CD14-positive monocyte (primary cell): ENCODE measurements at regions not wholly inside any gene's neighbourhood (a gene's known extent, or its start where the extent isn't known, plus 50 kb on each side); places are given as distances from the start of the nearest gene placed in this dataset.

Experiments used
- DNase-seq, 3 donors: peaks; one replicate each; pipeline ENCODE4 v3.0.0-alpha.2; 2011 to 2022
- H2AFZ ChIP-seq: 2 replicates; pipeline ENCODE4 v1.6.0; 2012; ENCODE audit warnings: mild to moderate bottlenecking, low read depth, low read length, inconsistent platforms; ENCODE audit not compliant: insufficient read depth, poor library complexity, severe bottlenecking
- H3K27ac ChIP-seq, 2 donors: 1 replicate in 1 of 2; 2 replicates in 1 of 2; pipeline ENCODE4 v1.5.1; 2012 to 2013; ENCODE audit warnings: low read length in 2 of 2, control low read depth in 1 of 2, inconsistent platforms in 1 of 2, low read depth in 1 of 2, mild to moderate bottlenecking in 1 of 2
- H3K27me3 ChIP-seq, 2 donors: one replicate each; pipeline versions ENCODE4 v1.6.0 to v1.6.1; 2011 to 2013; ENCODE audit warnings: low read length in 2 of 2; ENCODE audit not compliant: control insufficient read depth in 2 of 2, insufficient read depth in 2 of 2
- H3K36me3 ChIP-seq, 2 donors: replicated peaks in 1 of 2; 1 replicate in 1 of 2; 2 replicates in 1 of 2; pipeline versions ENCODE4 v1.5.1 to v1.6.1; 2012 to 2013; ENCODE audit warnings: low read length in 2 of 2, control low read depth in 1 of 2, inconsistent platforms in 1 of 2, mild to moderate bottlenecking in 1 of 2; ENCODE audit not compliant: insufficient read depth in 2 of 2, control insufficient read depth in 1 of 2
- H3K4me1 ChIP-seq, 2 donors: 1 replicate in 1 of 2; 2 replicates in 1 of 2; pipeline versions ENCODE4 v1.5.1 to v1.6.1; 2012 to 2013; ENCODE audit warnings: low read length in 2 of 2, control low read depth in 1 of 2, inconsistent platforms in 1 of 2, mild to moderate bottlenecking in 1 of 2, moderate library complexity in 1 of 2; ENCODE audit not compliant: insufficient read depth in 2 of 2, control insufficient read depth in 1 of 2
- H3K4me2 ChIP-seq: replicated peaks from 2 replicates; pipeline ENCODE3; 2012; ENCODE audit warnings: low read length, moderate library complexity, mild to moderate bottlenecking; ENCODE audit not compliant: poor library complexity, severe bottlenecking; ENCODE audit errors: extremely low read depth
- H3K4me3 ChIP-seq, 3 experiments: fragments of 200-600 bp in 1 of 3; sonication (generic) in 1 of 3; replicated peaks in 1 of 3; 1 replicate in 2 of 3; 2 replicates in 1 of 3; pipeline ENCODE4 v1.5.1; 2011 to 2013; ENCODE audit warnings: low read length in 3 of 3, mild to moderate bottlenecking in 3 of 3, control low read depth in 2 of 3, low read depth in 2 of 3, inconsistent platforms in 1 of 3, moderate library complexity in 1 of 3
- H3K79me2 ChIP-seq: 2 replicates; pipeline ENCODE4 v1.6.0; 2012; ENCODE audit warnings: mild to moderate bottlenecking, control low read depth, inconsistent platforms, low read length, moderate library complexity; ENCODE audit not compliant: insufficient read depth
- H3K9ac ChIP-seq: 2 replicates; pipeline ENCODE4 v1.6.0; 2017; ENCODE audit warnings: low read length, mild to moderate bottlenecking; ENCODE audit not compliant: insufficient read depth, poor library complexity, severe bottlenecking
- H3K9me3 ChIP-seq, 2 donors: replicated peaks in 1 of 2; 1 replicate in 1 of 2; 2 replicates in 1 of 2; pipeline versions ENCODE4 v1.5.1 to v1.6.1; 2012 to 2013; ENCODE audit warnings: low read length in 2 of 2, control low read depth in 1 of 2; ENCODE audit not compliant: control insufficient read depth in 1 of 2, insufficient read depth in 1 of 2
- H4K20me1 ChIP-seq: 2 replicates; pipeline ENCODE4 v1.6.0; 2012; ENCODE audit warnings: mild to moderate bottlenecking, low read length, control low read depth, moderate library complexity; ENCODE audit not compliant: insufficient read depth
- H3K27ac Mint-ChIP-seq, 7 donors: one replicate each; pipeline ENCODE4 v1.8.0; 2020; ENCODE audit warnings: mild to moderate bottlenecking in 7 of 7, mixed read lengths in 7 of 7, moderate library complexity in 6 of 7, inconsistent platforms in 2 of 7
- H3K27me3 Mint-ChIP-seq, 3 donors: one replicate each; pipeline ENCODE4 v1.8.0; 2021 to 2022; ENCODE audit warnings: low read depth in 3 of 3, mild to moderate bottlenecking in 3 of 3, mixed read lengths in 3 of 3, moderate library complexity in 3 of 3, inconsistent platforms in 1 of 3
- H3K36me3 Mint-ChIP-seq, 2 donors: one replicate each; pipeline ENCODE4 v1.8.0; 2020; ENCODE audit warnings: mixed read lengths in 2 of 2, inconsistent platforms in 1 of 2, mild to moderate bottlenecking in 1 of 2
- H3K4me1 Mint-ChIP-seq: one replicate; pipeline ENCODE4 v1.8.0; 2020; ENCODE audit warnings: mild to moderate bottlenecking, mixed read lengths
- H3K4me3 Mint-ChIP-seq, 2 donors: one replicate each; pipeline ENCODE4 v1.8.0; 2020; ENCODE audit warnings: mild to moderate bottlenecking in 2 of 2, mixed read lengths in 2 of 2, moderate library complexity in 1 of 2
- H3K9me3 Mint-ChIP-seq, 7 donors: one replicate each; pipeline ENCODE4 v1.8.0; 2020 to 2022; ENCODE audit warnings: mixed read lengths in 7 of 7, mild to moderate bottlenecking in 6 of 7, moderate library complexity in 6 of 7, inconsistent platforms in 2 of 7
- CTCF ChIP-seq: fragments of 200-600 bp; IDR thresholded peaks from one replicate; pipeline ENCODE4 v1.8.0; 2022; ENCODE audit warnings: antibody characterized with exemption, mild to moderate bottlenecking
- WGBS: methylation state at CpG from one replicate; pipeline ENCODE4 v1.1.5; 2013; ENCODE audit warnings: missing lambda C conversion rate; ENCODE audit not compliant: insufficient coverage; 5-methylcytosine and 5-hydroxymethylcytosine counted together
- intact Hi-C, 2 donors: fragments of 100-400 bp; cut with micrococcal nuclease; formaldehyde crosslinking; loops; one replicate each; pipeline versions ENCODE4 v1.15.0 to v1.15.1; 2023

- Histone ChIP-seq H3K4me3 (no peak overlapping the region), H3K9me3 (no peaks in the 10 kb centered on the region), H4K20me1 (no peaks in the 10 kb centered on the region), H3K4me1 (no peaks in the 10 kb centered on the region), H3K36me3 (no peaks in the 10 kb centered on the region), H3K27me3 (no peaks in the 10 kb centered on the region), H3K4me2 (no peak overlapping the region), H2AFZ (no peak overlapping the region), H3K79me2 (no peaks in the 10 kb centered on the region), H3K27ac (no peak overlapping the region), H3K9ac (no peak overlapping the region)
- WGBS, result 100% methylated on average over 1 of the region's 2 CpGs
- H3K4me1 Mint-ChIP-seq, result no peaks in the 10 kb centered on the region
- peaks cover 0 to 5% (median 0%) of the 10 kb centered on the region in 7 donors for H3K9me3 Mint-ChIP-seq
- H3K36me3 Mint-ChIP-seq, result no peaks in the 10 kb centered on the region
- TF ChIP-seq CTCF, result no peak
- intact Hi-C loops, result no loop called here
- DNase-seq, result no peak
- no peak overlapping the region for H3K4me3 Mint-ChIP-seq
- no peak overlapping the region for H3K27ac Mint-ChIP-seq
- H3K27me3 Mint-ChIP-seq, result no peaks in the 10 kb centered on the region
These were observed 1412.9 kb upstream of the ALCAM start for GRCh38 chr3:103953796-103954195.

- H3K9ac ChIP-seq, result no peak overlapping the region
- H3K27ac ChIP-seq, result no peak overlapping the region
- H3K27me3 Mint-ChIP-seq, result no peaks in the 10 kb centered on the region
- no peak overlapping the region for H3K27ac Mint-ChIP-seq
- no peaks in the 10 kb centered on the region for H3K4me1 Mint-ChIP-seq
- peaks cover 4 to 5% of the 10 kb centered on the region in 2 donors for H3K9me3 ChIP-seq
- H3K4me1 ChIP-seq, result no peaks in the 10 kb centered on the region
- H3K4me3 Mint-ChIP-seq, result no peak overlapping the region
- no peaks in the 10 kb centered on the region for H3K27me3 ChIP-seq
- intact Hi-C loops, result no loop called here
- peaks cover 0 to 16% (median 4%) of the 10 kb centered on the region in 7 donors for H3K9me3 Mint-ChIP-seq
- no peak overlapping the region for H2AFZ ChIP-seq
- DNase-seq, result no peak
- no peaks in the 10 kb centered on the region for H3K36me3 Mint-ChIP-seq
- H3K4me2 ChIP-seq, result no peak overlapping the region
- H3K79me2 ChIP-seq, result no peaks in the 10 kb centered on the region
- H3K36me3 ChIP-seq, result no peaks in the 10 kb centered on the region
- no peak for TF ChIP-seq CTCF
- no peaks in the 10 kb centered on the region for H4K20me1 ChIP-seq
- no peak overlapping the region for H3K4me3 ChIP-seq
These were observed 1405.9 kb upstream of the ALCAM start for GRCh38 chr3:103960819-103961218.
